Esophagus muscularis mucosa (tissue), 4 donors: ENCODE measurements at regions not wholly inside any gene's neighbourhood (a gene's known extent, or its start where the extent isn't known, plus 50 kb on each side); places are given as distances from the start of the nearest gene placed in this dataset.

Experiments used
- DNase-seq: peaks from one replicate; pipeline ENCODE4 v3.0.0-alpha.2; 2017; ENCODE audit errors: extremely low spot score
- H3K27ac ChIP-seq, 4 donors: fragments of 200-600 bp; sonication (generic); replicated peaks in 1 of 4; 1 replicate in 3 of 4; 2 replicates in 1 of 4; pipeline ENCODE4 v1.5.1; 2016 to 2019; ENCODE audit warnings: mild to moderate bottlenecking in 1 of 4
- H3K27me3 ChIP-seq, 4 donors: fragments of 200-600 bp; sonication (generic); one replicate each; pipeline versions ENCODE4 v1.5.1 to v1.6.0; 2016 to 2019
- H3K36me3 ChIP-seq, 4 donors: fragments of 200-600 bp; sonication (generic); one replicate each; pipeline ENCODE4 v1.5.1; 2016 to 2019
- H3K4me1 ChIP-seq, 4 donors: fragments of 200-600 bp; sonication (generic); one replicate each; pipeline ENCODE4 v1.5.1; 2016 to 2019
- H3K4me3 ChIP-seq, 4 donors: fragments of 200-600 bp; sonication (generic); 1 replicate in 2 of 4; 2 replicates in 2 of 4; pipeline ENCODE4 v1.5.1; 2016 to 2019; ENCODE audit warnings: mild to moderate bottlenecking in 4 of 4, moderate library complexity in 1 of 4
- H3K9me3 ChIP-seq, 4 donors: fragments of 200-600 bp; sonication (generic); 1 replicate in 3 of 4; 2 replicates in 1 of 4; pipeline ENCODE4 v1.5.1; 2016 to 2019
- CTCF ChIP-seq, 3 experiments: fragments of 200-600 bp in 2 of 3; fragments of 450-650 bp in 1 of 3; sonication (generic) in 2 of 3; IDR thresholded peaks; one replicate each; pipeline ENCODE4 v1.5.1; 2017 to 2019; ENCODE audit warnings: antibody characterized with exemption in 3 of 3, mild to moderate bottlenecking in 2 of 3, moderate library complexity in 1 of 3
- EP300 ChIP-seq: sonication (generic); formaldehyde crosslinking; IDR thresholded peaks from one replicate; pipeline ENCODE4 v1.6.1; 2017; ENCODE audit warnings: antibody characterized with exemption
- POLR2A ChIP-seq: fragments of 450-650 bp; IDR thresholded peaks from one replicate; pipeline ENCODE4 v1.6.1; 2017; ENCODE audit warnings: antibody characterized with exemption, moderate library complexity, mild to moderate bottlenecking, low read depth
- POLR2AphosphoS5 ChIP-seq, 2 donors: sonication (generic); formaldehyde crosslinking; IDR thresholded peaks; one replicate each; pipeline ENCODE4 v1.6.1; 2017; ENCODE audit warnings: antibody characterized with exemption in 2 of 2
- WGBS: methylation state at CpG from one replicate; pipeline ENCODE4 v1.1.5; 2018; 5-methylcytosine and 5-hydroxymethylcytosine counted together
- intact Hi-C: fragments of 100-400 bp; cut with DNase I; formaldehyde crosslinking; loops from one replicate; pipeline ENCODE4 v1.15.1; 2023

- Histone ChIP-seq H3K27ac (no peak overlapping the region), H3K4me3 (no peak overlapping the region), H3K9me3 (no peaks in the 10 kb centered on the region), H3K27me3 (no peaks in the 10 kb centered on the region), H3K36me3 (no peaks in the 10 kb centered on the region), H3K4me1 (no peaks in the 10 kb centered on the region)
- WGBS = 92% methylated on average over 2 of the region's 2 CpGs
- intact Hi-C loops = no loop called here
- no peak for TF ChIP-seq CTCF (IDR thresholded peaks at IDR 0.05)
- no peak for TF ChIP-seq POLR2A
- TF ChIP-seq POLR2AphosphoS5 (IDR thresholded peaks at IDR 0.05) = no peak
- no peak for TF ChIP-seq EP300
- DNase-seq = no peak
Measured at GRCh38 chr2:220188031-220188430, 560.6 kb downstream of the SLC4A3 start.

GRCh38 chr2:220191031-220191430 lies 563.6 kb downstream of the SLC4A3 start:
- H3K4me3 ChIP-seq = no peak overlapping the region
- DNase-seq = no peak
- H3K36me3 ChIP-seq = no peaks in the 10 kb centered on the region
- intact Hi-C loops = no loop called here
- H3K27ac ChIP-seq = no peak overlapping the region
- H3K27me3 ChIP-seq = no peaks in the 10 kb centered on the region
- no peaks in the 10 kb centered on the region for H3K9me3 ChIP-seq
- no peaks in the 10 kb centered on the region for H3K4me1 ChIP-seq
- 0% methylated on average over 1 of the region's 1 CpG for WGBS
- TF ChIP-seq CTCF (IDR thresholded peaks at IDR 0.05) (no peak), POLR2AphosphoS5 (IDR thresholded peaks at IDR 0.05) (no peak), EP300 (no peak), POLR2A (no peak)

DNA sequence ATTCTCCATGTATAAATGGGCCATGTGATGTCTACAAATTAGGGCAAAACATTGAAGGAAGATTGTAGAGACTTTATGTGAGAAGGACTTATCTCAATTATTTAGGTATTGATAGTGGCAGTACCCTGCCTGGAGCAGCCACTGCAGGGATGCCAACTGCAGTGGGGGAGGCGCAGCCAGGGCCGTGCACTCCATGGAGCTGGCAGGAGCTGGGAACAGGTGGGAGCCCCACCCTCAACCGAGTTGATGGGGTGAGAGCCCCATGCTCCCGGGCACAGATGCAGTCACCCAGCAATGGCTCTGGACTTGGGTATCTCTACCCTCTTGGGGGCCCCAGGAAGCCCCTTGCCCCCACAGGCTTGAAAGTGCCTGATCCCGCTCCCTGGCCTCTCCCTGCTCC lies 564.3 kb downstream of the SLC4A3 start:
- intact Hi-C loops = no loop called here
- no peaks in the 10 kb centered on the region for H3K27me3 ChIP-seq
- no peak overlapping the region for H3K4me3 ChIP-seq
- TF ChIP-seq POLR2AphosphoS5 (IDR thresholded peaks at IDR 0.05) (no peak), CTCF (IDR thresholded peaks at IDR 0.05) (no peak), POLR2A (no peak), EP300 (no peak)
- H3K27ac ChIP-seq = no peak overlapping the region
- H3K36me3 ChIP-seq = no peaks in the 10 kb centered on the region
- H3K4me1 ChIP-seq = no peaks in the 10 kb centered on the region
- DNase-seq = no peak
- WGBS = 100% methylated on average over 3 of the region's 5 CpGs
- no peaks in the 10 kb centered on the region for H3K9me3 ChIP-seq

GRCh38 chr2:220192994-220193753 lies 565.7 kb downstream of the SLC4A3 start:
- DNase-seq = no peak
- no peak for TF ChIP-seq POLR2A
- no peak for TF ChIP-seq EP300
- TF ChIP-seq POLR2AphosphoS5 (IDR thresholded peaks at IDR 0.05) = no peak
- no peak for TF ChIP-seq CTCF (IDR thresholded peaks at IDR 0.05)
- no peaks in the 10 kb centered on the region for H3K9me3 ChIP-seq
- H3K36me3 ChIP-seq = no peaks in the 10 kb centered on the region
- 81% methylated on average over 6 of the region's 6 CpGs for WGBS
- no peak overlapping the region for H3K27ac ChIP-seq
- H3K4me3 ChIP-seq = no peak overlapping the region
- H3K4me1 ChIP-seq = no peaks in the 10 kb centered on the region
- H3K27me3 ChIP-seq = no peaks in the 10 kb centered on the region
- intact Hi-C loops = no loop called here
